GM12891 (cell line): ENCODE measurements at regions not wholly inside any gene's neighbourhood (a gene's known extent, or its start where the extent isn't known, plus 50 kb on each side); places are given as distances from the start of the nearest gene placed in this dataset.

Source experiments
- PAX5 ChIP-seq: IDR thresholded peaks from 2 replicates; pipeline ENCODE4 v1.6.1; 2011; ENCODE audit warnings: low read length, moderate library complexity, mild to moderate bottlenecking; ENCODE audit not compliant: insufficient read depth, severe bottlenecking
- POLR2A ChIP-seq: IDR thresholded peaks from 2 replicates; pipeline ENCODE4 v1.6.1; 2011; ENCODE audit warnings: low read depth, low read length, control low read depth
- POLR2AphosphoS5 ChIP-seq: IDR thresholded peaks from 2 replicates; pipeline ENCODE4 v1.6.1; 2011; ENCODE audit warnings: low read depth, low read length, control low read depth
- POU2F2 ChIP-seq: IDR thresholded peaks from 2 replicates; pipeline ENCODE4 v1.6.1; 2011; ENCODE audit warnings: low read depth, mild to moderate bottlenecking, control low read depth, low read length, moderate library complexity
- TAF1 ChIP-seq: IDR thresholded peaks from 2 replicates; pipeline ENCODE4 v1.6.1; 2011; ENCODE audit warnings: low read depth, low read length, control low read depth

GRCh38 chr16:5639531-5639930, 541.9 kb upstream of the EEF2KMT start:
- TF ChIP-seq POLR2A (no peak), TAF1 (no peak), POLR2AphosphoS5 (no peak), PAX5 (no peak), POU2F2 (no peak)
